ENCODE measurements at regions not wholly inside any gene's neighbourhood (a gene's known extent, or its start where the extent isn't known, plus 50 kb on each side); places are given as distances from the start of the nearest gene placed in this dataset.
"Not testable (repeated sequence)": the region's sequence is repeated elsewhere in the genome, so short reads cannot be mapped to it uniquely, and the experiment has no call there.

DNA sequence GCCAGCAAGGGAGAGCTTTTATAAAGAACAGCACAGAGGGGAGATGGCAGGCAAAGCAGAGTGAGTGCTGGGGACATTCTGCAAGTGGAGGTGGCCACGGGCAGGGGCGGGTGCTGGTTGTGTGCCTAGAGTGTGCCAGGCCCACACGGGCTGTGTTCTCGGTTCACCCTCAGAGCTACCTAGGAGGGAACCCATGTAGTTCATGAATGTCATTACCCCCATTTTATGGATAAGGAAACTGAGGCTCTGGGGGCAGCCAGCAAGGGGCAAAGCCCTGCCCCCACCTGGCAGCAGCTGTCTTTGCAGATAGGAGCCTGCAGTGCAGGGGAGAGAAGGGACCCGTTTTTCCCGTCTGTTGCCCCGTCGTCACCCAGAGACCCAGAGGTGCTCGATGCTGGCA, 85.2 kb upstream of the NCOR2 start:
- DNase-seq (ENCODE audit: low spot score): no peak

DNA sequence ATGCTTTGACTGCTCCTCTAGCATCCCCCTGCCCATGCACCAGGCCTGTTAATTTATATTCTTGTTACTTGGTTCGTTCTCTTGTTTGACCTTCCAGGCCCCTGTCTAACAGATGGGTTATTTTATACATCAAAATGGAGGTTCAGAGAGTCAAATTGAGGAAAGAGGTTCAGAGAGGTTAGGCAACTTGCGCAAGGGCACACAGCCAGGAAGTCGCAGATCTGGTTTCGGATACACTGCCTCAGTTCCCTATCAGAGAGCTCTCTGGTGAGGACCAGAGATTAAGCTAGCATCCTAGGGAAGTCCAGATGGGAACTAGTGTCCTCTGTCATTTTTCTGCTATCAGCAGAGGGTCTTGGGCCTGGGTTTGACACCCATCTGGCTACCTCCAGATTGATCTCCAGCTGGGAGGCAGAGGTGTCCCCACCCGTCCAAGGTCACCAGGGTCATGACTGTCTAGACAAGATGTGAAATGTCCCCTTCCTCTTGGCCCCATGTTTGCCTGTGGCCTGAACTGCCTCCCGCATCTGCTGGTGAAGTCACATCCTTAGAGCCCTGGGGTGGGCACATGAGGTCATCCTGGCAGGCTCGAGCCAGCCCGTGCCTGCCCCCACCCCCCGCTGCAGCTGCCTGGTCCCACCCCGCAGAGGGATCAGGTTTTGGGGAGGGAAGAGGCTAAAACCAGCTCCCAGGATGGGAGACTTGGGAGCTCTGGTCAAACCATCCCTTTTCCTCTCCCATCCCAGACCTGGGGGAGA, 84.3 kb upstream of the NCOR2 start:
- DNase-seq (ENCODE audit: low spot score): peak; percentile 42

DNA sequence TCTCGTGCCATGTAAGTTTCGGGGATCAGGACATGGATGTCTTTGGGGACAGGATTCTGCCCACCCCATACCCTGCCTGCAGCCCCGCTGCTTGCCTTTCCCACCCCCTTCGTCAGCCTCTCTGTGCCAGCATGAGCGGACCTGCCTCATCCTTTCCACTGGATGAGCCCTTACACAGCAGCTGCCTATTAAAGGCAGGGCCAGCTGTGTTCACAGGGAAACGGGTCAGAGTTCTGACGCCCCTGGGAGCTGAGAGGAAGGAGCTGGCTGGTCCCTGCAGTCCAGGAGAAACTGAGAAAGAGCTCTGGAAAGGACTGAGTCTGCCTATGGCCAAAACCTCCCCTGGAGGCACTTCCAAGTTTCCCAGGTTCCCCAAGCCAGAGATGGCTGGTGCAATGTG, 83.5 kb upstream of the NCOR2 start:
- no peak for DNase-seq (ENCODE audit: low spot score)

DNA sequence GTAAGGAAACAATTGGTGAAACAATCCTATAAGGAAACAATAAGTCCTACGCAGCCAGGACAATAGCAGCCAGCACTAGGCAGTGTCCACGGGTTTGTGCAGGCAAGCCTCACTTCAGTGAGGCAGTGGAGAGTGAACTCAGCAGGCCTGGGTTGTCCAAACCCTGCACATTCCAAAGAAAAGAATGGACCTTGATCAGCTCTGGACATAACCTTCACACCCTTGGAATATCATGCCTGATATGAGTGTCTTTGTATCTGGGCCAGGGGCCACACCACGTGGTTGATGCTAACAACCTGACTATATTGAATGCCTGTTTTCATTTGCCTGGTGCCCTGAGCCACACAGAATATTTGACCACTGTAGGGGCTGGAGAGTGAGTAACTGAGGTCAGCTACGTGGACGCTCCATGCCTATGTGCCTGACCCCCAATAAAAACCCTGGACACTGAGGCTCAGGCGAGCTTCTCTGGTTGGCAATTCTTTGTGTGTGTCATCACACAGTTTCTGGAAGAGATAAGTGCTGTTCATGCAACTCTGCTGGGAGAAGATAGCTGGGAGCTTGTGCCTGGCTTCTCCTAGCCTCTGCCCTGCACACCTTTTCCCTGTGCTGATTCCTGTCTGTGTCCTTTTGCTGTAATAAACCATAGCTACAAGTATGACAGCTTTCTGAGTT, 81.4 kb upstream of the NCOR2 start:
- no peak for DNase-seq (ENCODE audit: low spot score)

DNA sequence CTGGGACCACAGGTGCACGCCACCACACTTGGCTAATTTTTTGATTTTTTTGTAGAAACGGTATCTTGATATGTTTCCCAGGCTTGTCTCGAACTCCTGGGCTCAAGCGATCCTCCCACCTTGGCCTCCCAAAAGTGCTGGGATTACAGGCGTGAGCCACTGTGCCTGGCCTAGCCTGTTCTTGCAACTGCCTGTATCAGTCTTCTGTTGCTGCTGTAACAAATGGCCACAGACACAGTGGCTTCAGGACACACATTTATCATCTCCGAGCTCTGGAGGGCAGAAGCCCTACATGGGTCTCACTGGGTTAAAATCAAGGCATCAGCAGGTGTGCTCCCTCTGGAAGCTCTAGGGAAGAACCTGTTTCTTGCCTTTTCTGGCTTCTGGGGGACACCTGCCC, 79.9 kb upstream of the NCOR2 start:
- no peak for DNase-seq (ENCODE audit: low spot score)

DNA sequence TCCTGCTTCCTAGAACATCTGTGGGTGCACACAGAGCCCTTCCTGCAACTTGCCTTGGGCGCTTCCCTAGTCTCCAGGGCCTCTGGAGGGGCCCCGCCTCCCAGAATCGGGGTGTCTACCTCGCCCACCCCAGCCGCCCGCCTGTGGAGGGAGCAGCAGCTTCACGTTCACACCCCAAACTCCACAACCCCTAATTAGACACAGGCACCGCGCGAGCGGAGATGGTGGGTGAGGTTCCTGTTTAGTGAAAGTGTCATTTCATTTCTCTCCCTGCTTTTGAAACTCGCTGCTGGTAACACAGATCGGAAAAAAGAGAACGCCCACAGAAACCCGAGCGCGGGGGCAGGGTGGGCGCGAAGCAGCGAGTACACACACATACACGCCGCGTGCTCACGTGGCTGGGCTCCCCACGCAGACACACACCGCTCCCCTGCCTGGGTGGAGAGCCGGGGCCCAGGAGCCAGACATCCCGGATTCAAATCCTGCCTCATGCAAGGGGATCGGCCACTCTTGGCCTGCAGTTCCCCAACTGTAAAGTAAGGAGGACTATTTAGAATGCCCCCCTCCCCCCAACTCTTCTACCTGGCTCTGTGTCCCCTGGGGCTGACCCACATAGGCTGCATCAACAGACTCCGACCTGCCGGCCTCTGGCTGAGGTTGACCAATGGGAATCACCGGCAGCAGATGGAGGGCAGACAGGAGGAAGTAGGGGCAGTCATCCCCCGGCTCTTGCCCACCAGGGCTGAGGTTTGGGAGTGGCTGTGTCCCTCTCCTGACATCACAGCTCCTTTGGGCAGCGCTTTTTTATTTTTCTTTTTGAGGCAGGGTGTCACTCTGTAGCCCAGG, 79.2 kb upstream of the NCOR2 start:
- no peak for DNase-seq (ENCODE audit: low spot score)

DNA sequence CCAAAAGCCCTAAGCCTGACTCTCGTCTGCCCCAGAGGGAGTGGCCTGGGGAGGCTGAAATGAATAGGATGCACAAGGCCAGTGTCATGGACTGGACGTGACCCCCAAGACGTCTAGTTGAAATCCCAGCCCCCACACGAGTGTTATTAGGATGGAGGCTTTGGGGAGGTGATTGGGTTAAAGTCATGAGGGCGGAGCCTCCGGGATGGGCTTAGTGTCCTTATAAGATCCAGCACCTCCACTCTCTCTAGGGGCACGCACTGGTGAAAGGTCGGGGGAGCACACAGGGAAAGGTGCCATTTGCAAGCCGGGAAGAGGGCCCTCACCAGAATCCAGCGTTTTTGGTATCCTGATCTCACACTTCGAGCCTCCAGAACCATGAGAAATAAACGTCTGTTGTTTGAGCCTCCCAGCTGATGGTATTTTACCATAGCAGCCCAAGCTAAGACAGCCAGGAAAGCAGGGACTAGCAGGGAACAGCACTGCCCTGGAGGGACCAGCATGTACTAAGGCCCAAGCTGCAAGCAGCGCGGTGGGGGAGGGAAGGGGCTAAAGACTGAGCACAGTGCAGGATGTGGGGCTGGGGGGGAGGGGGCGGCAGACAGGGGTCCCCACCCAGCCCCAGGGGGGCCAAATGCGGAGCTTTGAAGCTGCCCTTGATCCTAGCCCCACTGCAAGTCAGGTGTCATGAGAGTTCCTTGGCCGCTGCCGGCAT, 78.3 kb upstream of the NCOR2 start:
- DNase-seq (ENCODE audit: low spot score): no peak

DNA sequence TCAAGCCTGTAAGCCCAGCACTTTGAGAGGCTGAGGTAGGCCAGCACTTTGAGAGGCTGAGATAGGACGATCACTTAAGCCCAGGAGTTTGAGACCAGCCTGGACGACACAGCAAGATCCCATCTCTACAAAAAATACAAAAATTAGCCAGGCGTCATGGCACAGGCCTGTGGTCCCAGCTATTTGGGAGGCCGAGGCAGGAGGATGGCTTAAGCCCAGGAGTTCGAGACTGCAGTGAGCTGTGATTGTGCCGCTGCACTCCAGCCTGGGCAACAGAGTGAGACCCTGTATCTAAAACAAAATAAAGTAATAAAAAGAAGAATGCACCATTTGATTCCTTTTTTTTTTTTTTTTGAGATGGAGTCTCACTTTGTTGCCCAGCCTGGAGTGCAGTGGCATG, 76.4 kb upstream of the NCOR2 start:
- not testable (repeated sequence) for DNase-seq (ENCODE audit: low spot score)

DNA sequence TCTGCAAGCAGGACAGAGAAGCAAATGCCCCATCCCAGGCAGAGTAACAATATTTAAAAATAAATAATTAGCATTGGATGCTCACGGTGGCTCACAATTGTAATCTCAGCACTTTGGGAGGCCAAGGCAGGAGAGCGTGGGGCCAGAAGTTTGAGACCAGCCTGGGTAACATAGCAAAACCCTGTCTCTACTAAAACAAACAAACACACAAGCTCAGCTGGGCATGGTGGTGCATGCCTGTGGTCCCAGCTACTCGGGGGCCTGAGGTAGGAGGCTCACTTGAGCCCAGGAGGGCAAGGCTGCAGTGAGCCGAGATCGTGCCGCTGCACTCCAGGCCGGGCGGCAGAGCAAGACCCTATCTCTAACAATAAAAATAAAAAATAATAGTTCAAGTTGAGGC, 74.7 kb upstream of the NCOR2 start:
- no peak for DNase-seq (ENCODE audit: low spot score)

DNA sequence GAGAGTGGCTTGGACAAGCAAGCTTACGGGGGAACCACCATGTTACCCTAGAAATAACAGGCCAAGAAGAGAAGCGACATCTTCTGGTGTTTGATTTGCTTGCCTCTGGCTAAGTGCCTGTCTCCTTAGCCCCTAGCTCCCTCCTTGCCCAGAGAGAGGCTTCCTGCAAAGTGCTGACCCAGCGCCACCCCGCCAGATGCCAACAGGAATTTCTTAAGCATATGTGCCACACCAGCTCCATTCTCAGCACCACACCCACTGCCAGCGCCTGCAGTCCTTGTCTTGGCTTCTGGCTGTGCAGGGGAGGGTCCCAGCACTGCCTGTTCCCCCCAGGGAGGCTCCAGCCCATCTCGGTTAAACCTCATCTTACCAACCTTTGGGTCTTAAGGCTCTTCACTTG, 74.2 kb upstream of the NCOR2 start:
- no peak for DNase-seq (ENCODE audit: low spot score)

DNA sequence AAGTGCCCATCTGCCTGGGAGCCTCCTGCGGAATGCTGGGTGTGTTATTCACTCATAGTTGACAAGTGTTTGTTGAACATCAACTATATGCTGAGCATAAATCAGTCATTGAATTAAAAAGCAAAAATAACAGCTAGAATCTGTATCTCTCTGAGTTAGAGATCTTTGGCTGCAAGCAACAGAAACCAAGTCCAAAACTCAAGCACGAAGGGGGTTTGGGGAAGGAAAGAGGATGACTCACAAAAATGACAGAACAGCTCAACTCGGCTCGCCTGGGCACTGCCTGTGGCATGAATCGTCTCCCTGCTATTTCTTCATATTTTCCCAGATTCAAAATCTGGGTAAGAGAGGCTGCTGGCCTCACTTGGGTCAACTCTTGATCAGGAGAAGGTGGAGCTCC, 72.6 kb upstream of the NCOR2 start:
- peak; percentile 49 for DNase-seq (ENCODE audit: low spot score)

DNA sequence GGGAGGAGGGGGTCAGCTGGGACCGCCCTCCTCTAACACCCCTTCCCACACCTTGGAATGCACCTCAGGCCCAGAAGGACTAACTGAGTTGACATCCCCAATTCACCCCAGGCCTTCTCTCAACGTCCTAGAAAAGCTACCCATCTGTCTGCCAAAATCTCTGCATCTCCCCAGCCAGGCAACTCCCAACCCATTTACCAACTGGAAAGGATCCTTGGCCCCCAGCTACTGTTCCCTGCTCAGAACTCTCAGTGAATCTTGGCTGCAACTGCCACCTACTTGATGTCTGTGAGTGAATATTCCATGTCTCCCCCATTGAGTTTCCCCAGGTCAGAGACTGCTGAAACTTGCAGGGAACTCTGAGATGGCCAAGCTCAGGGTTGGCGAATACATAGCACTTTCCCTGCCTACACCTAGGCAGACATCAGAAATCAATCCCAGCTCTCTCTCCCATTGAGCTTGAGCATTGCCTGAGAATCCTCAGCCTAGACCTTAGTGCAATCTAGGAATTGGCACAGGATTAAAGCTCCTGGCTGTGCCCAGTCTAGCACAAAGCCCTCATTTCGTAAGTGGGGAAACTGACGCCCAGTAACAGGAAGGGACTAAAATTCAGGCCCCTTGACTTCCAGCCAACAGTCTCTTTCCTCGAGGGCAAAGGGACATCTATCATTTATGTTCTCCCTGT, 71.9 kb upstream of the NCOR2 start:
- DNase-seq (ENCODE audit: low spot score): no peak

DNA sequence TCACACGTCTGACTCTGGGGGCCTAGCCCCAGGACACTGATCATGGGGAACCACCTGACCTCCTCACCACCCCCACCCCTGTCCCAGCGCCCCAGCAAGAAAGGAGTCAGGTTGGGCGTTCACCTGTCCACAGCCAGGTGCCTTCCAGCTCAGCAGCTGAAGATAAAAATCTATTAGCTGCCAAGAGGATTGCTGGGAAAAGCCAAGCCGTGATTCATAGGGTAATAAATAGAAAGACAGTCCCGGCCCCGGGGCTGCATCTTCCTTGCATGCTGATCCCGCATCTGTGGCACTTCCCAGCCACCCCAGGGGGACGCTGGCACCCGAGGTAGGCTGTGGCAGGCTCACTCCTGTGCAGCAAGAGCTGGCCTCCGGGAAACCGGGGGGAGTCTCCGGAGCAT, 70.2 kb upstream of the NCOR2 start:
- no peak for DNase-seq (ENCODE audit: low spot score)

DNA sequence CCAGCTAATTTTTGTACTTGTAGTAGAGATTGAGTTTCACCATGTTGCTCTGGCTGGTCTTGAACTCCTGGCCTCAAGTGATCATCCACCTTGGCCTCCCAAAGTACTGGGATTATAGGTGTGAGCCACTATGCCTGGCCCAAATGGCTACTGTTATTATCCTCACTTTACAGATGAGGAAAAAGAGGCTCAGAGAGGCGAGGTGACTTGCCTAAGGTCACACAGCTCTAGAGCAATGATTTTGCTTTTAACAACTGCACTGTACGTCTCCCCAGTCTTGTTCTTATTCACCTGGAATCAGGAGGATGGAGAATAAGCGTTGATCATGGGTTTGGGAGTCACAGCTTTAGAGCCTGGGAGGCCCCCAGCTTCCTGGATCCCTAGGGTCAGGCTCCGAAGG, 69.8 kb upstream of the NCOR2 start:
- no peak for DNase-seq (ENCODE audit: low spot score)

DNA sequence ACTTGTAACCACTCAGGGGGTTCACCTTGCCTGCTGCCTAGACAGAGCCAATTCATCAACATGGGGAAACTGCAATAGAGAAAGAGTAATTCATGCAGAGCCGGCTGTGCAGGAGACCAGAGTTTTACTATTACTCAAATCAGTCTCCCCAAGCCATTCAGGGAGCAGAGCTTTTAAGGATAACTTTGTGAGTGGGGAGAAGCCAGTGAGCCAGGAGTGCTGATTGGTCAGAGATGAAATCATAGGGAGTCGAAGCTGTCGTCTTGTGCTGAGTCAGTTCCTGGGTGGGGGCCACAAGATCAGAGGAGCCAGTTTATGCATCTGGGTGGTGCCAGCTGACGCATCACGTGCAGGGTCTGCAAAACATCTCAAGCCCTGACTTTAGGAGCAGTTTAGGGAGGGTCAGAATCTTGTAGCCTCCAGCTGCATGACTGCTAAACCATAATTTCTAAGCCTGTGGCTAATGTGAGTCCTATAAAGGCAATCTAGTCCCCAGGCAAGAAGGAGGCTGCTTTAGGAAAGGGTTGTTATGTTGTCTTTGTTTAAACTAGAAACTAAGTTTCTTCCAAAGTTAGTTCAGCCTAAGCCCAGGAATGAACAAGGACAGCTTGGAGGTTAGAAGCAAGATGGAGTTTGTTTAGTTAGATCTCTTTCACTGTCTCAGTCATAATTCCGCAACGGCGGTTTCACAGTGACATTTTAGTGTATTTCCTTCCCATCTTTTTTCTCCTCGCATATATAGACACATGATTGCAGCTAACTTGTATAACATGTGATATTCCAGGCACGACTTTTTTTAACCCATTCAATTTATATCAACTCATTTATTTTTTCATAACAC, 68.9 kb upstream of the NCOR2 start:
- peak; percentile 94 for DNase-seq (ENCODE audit: low spot score)

DNA sequence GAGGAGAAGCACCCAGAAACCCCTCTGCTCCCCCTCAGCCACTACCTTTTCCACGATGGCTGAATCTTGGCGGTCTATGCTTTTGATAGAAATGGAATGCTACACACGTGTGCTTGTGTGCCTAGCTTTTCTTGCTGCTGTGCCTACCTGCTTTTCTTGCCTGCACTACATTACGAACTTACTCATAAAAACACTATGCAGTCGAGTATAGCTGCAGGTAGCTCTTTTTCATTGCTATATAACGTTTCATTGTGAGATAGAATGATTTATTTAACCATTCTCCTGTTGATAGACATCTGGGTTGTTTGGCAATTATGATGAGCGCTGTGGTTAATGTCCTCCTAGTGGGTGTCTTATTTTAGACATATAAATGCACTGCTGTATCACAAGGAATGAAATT, 67.9 kb upstream of the NCOR2 start:
- DNase-seq (ENCODE audit: low spot score): no peak

DNA sequence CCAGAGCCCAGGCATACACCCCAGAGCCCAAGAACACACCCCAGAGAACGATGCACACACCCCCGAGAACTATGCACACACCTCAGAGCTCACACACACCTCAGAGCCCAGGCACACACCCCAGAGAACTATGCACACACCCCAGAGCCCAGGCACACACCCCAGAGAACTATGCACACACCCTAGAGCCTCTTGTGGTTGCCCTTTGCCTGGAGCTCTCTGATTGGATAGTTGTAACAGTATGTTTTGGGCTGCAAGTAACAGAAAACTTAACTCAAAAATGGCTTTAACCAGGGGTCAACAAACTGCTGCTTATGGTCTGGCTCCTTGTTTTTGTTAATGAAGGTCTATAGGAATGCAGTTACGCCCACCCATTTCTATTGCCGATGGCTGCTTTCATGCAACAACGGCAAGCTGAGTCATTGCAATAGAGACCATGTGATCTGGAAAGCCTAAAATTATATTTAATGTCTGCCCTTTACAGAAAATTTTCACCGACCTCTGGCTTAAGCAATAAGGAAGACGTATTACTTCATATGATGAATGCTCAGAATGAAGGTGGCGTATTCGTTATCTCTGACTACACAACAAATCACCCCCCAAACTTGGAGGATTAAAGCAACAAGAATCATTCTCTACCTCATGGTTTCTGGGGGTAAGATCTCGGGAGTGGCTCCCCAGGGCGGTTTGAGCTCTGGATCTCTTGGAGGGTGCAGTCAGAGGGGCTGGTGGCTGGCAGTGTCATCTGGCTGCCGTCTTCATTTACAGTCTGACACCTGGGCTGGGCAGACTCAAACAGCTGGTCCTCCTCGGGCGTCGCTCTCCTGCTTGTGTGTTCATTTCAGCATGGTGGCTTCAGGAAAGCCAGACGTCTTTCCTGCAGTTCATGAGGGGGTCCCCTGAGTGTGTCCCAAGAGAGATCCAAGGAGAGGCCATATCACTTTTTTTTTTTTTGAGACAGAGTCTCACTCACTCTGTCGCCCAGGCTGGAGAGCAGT, 66.3 kb upstream of the NCOR2 start:
- DNase-seq (ENCODE audit: low spot score): no peak

DNA sequence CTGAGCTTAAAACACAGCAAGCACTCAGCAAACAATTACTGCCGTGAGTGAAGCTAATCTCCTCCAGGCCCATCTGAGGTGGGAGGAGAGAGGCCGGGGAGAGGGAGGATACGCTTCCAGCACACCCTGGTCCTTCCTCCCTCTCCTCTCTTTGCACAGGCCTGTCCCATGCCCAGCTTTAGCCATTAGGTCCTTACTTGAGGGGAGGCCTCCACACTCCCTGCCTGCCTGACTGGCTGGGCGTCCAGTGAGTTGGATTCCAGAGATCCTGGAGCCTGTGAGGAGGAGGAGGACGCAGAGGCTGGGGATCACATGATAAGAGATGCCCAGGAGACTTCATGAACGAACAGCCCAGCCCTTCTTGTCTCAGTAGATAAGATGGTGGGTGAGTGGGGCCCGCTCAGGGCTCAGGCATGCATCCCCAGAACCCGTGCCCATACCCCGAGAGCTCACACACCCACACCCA, 65.1 kb upstream of the NCOR2 start:
- DNase-seq (ENCODE audit: low spot score): no peak

DNA sequence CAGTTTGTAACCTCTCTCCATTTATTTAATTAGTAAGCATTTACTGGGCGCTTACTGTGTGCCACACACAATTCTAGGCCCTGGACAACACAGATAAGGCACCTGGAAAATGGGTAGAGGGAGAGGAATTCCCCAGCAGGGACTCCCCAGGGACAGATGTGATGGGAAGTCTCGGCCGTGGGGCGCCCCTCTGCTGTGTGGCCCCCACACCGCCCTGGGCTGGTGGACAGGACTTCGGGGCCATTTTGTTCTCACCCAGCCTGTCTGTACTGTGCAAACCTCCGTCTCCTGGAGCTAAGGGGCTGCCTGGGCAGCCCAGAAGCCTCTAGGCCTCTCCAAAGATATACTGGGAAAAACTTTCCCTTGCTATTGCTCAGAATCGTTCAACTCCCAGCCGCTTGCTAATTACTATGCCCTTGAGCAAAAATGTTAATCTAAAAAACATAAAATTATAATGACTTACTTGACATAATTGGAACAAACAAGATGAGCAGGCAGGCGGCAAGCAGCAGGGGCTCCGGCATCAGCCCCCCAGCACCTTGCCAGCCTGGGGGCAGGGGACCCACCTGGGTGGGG, 64.4 kb upstream of the NCOR2 start:
- DNase-seq (ENCODE audit: low spot score): no peak
